ENCODE measurements at regions not wholly inside any gene's neighbourhood (a gene's known extent, or its start where the extent isn't known, plus 50 kb on each side); places are given as distances from the start of the nearest gene placed in this dataset.
"Not testable (repeated sequence)": the region's sequence is repeated elsewhere in the genome, so short reads cannot be mapped to it uniquely, and the experiment has no call there.

DNA sequence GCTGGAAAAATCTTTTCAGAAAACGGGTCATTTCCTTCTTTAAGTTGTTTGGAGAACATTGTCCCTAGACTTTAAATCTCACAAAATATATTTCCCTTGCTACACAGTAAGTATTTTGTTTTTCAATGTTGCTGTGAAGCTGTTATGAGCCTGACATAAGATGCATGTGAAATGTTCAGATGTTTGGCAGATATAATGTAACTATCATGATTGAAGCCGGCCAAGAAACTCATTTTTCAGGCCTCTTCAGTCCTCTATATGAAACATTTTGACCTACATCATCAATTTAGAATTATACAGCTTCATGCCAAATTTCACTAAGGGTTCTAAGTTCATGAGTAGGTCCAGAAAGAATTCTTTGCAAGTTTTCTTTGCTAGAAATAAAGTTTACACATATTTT lies 133.8 kb downstream of the JRKL start:
- DNase-seq = no peak

- no peak for DNase-seq
Observed at GRCh38 chr11:96524475-96524874, 134.7 kb downstream of the JRKL start.

DNA sequence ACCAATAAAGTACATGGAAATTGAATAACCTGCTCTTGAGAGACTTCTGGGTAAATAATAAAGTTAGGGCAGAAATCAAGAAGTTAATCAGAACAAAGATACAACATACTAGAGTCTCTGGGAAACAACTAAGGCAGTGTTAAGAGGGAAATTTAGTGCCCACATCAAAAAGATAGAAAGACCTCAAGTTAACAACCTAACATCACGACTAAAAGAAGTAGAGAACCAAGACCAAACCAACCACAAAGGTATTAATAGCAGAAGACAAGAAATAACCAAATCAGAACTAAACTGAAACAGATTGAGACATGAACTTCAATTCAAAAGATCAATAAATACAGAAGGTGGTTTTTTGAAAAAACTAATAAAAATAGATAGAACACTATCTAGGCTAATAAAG lies 140.7 kb downstream of the JRKL start:
- no peak for DNase-seq

DNA sequence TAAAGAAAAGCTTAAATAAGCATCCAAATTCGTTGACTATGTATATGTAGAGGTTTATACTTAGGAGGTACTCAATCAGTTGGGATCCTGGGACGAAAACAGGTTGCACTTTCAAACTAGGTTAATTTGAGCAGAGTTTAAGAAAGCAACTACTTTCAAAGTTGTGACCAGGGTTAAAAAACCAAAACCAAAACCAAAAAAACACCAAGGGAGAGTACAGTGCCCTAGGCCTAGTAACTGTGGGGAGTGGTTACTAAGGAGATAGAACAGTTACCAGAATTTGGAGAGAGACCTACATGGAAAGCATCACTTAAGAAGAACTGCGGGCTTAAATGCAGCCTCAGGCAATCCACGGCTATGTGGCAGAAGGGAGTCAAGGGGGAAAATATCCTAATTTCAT lies 148.3 kb downstream of the JRKL start:
- no peak for DNase-seq

DNA sequence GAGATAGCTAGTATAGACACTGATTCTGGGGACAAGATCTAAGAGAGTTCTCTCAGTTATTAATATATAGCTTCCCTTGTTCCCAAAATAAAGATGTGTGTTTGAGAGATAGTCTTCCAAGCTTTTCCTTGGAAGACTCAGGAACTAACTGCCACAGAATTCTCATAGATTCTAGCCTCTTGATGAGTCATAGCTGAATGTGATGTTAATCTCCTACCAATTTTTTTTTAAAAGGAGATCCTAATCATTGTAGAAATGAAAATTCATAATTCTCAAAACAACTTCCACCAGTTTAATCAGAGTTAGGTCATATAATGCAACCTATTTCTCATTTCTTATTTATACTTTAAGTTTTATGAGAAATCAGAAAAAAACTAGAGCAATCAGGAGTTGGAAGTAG lies 148.8 kb downstream of the JRKL start:
- no peak for DNase-seq

DNA sequence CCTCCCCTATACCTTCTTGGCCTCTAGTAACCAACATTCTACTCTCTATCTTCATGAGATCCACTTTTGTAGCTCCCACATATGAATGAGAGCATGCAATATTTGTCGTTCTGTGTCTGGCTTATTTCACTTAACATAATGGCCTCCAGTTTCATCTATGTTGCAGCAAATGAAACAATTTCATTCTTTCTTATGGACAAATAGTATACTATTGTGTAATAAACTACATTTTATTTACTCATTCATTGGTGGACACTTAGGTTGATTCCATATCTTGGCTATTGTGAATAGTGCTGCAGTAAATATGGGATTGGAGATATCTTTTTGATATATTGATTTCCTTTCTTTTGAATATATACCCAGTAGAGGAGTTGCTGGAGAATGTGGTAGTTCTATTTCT lies 151.1 kb downstream of the JRKL start:
- no peak for DNase-seq

DNA sequence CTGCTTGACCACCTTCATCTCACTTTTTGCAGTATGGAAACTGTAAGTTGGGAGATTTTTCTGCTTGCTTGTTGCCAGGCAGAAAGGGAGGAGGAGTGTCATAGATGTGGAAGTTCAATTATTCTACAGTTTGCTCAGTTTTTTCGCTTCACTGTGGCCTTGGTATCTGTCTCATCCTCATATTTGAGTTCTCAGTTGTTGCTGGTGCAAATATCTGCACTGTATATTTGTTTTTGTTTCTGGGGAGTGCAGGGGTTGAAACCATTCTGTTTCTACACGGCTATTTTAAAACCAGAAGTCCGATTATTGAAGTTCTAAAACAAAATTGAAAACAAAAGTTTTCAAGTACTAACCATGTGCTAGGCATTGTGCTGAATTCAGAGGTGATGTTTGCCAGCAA lies 153.4 kb downstream of the JRKL start:
- DNase-seq = no peak

GRCh38 chr11:96545192-96545591 lies 155.4 kb downstream of the JRKL start:
- not testable (repeated sequence) for DNase-seq

- no peak for DNase-seq
Observed at GRCh38 chr11:96551136-96551535, 161.3 kb downstream of the JRKL start.

DNA sequence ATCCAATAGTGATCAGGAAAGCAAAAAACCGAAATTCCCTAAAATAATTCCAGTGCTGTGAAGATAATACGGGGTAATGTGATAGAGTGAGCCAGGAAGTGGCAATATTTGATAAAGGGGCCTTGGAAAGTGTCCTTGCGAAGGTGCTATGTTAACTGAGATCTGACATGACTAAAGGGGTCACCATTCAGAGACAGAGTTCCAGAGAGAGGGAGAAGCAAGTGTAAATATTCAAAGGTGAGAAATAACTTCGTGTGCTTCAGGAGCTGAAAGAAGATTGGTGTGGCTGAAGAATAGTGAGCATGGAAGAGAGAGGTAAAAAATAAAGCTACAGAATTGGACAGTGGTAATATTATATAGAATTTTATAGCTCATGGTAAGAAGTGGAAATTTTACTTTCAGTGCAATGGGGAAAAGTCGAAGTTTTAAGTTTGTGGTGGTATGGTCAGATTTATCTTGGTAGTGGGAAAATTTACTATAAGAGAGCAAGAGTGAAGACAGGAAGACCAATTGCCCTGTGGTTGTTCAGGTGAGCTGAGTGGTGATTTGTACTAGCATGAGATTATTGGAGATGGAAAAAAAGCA lies 164.5 kb downstream of the JRKL start:
- no peak for DNase-seq

GRCh38 chr11:96555826-96556225 lies 166.0 kb downstream of the JRKL start:
- not testable (repeated sequence) for DNase-seq

DNA sequence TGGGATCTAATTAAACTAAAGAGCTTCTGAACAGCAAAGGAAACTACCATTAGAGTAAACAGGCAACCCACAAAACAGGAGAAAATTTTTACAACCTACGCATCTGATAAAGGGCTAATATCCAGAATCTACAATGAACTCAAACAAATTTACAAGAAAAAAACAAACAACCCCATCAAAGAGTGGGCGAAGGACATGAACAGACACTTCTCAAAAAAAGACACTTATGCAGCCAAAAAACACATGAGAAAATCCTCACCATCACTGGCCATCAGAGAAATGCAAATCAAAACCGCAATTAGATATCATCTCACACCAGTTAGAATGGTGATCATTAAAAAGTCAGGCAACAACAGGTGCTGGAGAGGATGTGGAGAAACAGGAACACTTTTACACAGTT lies 170.9 kb downstream of the JRKL start:
- not testable (repeated sequence) for DNase-seq

- DNase-seq = no peak
Observed at GRCh38 chr11:96567176-96567575, 177.4 kb downstream of the JRKL start.

DNA sequence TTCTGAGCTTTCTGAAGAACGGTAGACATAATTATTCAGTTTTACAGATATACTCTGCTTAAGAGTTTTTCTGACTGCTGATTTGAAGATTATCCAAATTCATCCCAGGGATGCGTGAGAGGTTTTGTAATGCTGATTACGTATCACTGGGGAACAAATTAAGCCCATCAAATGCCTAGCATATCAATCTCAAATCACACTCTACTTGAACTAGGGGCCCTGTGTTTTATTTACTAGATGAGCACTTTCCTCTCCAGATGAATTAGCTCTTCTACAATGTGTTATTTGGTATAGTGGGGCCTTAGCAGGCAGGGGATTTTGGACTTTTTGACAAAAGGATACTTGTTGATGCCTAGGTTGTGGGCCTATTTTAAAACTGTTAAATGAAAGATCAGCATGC lies 177.9 kb downstream of the JRKL start:
- no peak for DNase-seq

DNA sequence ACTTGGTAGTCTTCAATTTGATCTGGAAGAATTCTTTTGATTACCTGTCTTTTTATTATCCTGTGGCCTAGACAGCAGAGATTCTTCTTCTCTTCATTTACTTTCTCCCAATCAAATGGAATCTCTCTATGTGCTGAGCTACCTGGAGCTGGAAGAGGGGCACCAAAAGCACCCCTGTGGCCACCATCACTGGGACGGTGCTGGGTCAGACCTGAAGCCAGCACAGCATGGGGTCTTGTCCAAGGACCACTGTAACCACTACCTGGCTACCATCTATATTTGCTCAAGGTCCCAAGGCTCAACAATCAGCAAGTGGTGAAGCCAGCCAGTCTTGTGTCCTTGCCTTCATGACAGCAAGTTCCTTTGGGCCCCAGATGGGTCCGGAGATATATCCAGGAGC lies 186.6 kb downstream of the JRKL start:
- DNase-seq = no peak

DNA sequence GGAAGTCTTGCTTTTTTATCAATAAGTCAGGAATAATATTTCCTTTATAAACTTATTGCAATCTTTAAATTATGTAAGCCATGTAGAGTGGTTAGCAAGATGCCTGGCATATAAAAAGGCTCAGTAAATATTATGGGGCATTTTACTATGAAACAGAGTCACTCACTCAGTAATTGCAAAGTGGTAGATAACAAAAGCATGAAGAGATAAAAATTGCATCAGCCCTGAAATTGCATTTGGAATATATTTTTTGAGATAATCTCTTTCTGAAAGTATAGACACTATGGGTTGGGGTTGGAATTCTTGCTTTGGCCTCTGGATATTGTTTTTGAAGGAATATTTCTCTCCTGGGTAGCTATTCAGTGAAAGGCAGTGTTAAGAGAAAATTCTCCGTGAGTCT lies 188.6 kb downstream of the JRKL start:
- DNase-seq = no peak

DNA sequence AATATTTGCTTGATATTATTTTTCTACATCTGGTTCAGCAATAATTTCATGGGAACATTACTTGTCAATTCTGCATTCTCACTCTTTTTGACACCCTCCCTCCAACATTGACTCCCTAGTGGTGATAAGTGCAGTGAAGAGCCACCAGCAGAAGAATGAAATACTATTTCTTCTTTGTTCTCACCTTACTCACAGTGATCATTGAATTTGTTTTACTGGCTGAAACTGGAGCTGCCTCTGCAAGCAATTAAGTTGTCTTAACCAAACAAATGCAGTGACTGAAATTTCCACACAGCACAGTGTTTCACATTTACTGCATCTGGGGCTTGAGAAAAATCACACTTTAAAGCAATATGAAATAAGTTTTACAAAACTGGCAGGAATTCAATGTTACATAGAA lies 189.8 kb downstream of the JRKL start:
- DNase-seq = no peak

DNA sequence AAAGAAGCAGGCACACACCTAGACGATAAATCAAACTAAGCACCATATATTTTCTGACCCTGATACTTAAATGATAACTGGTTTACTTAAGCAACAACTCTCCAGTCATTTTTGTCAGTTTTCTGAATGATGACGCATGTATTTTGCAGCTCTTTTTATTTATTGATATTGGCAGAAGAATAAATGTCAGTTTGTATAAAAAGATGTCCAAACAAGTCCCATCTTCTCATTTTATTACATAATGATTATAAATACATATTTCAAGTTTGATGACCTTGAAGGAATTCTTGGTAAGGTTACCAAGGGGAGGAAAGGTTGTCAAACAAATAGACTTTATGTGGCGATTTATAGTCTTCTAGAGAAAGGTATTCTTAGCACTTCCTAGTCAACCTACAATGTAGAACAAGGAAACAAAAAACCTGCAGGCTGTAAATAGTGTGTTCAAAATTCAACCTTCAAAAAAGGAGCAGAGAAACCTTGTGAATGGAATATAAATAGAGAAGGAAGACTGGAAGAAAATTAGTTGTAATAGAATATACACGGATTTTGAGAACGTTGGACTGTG lies 190.7 kb downstream of the JRKL start:
- no peak for DNase-seq

GRCh38 chr11:96585944-96586880 lies 196.4 kb downstream of the JRKL start:
- DNase-seq = not testable (repeated sequence)

DNA sequence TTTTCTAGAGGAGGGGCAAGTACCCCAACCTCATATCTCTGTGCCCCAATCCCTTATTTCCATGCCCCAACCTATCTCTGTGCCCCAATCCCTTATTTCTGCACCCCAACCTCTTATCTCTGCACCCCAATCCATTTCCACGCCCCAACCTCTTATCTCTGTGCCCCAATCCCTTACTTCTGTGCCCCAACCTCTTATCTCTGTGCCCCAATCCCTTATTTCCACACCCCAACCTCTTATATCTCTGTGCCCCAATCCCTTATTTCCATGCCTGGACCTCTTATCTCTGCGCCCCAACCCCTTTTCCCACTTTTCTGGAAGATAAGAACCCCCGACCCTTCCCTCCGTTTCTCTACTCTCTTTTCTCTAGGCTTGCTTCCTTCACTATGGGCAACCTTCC lies 199.0 kb downstream of the JRKL start:
- not testable (repeated sequence) for DNase-seq

GRCh38 chr11:96595011-96595410 lies 205.2 kb downstream of the JRKL start:
- DNase-seq = no peak

DNA sequence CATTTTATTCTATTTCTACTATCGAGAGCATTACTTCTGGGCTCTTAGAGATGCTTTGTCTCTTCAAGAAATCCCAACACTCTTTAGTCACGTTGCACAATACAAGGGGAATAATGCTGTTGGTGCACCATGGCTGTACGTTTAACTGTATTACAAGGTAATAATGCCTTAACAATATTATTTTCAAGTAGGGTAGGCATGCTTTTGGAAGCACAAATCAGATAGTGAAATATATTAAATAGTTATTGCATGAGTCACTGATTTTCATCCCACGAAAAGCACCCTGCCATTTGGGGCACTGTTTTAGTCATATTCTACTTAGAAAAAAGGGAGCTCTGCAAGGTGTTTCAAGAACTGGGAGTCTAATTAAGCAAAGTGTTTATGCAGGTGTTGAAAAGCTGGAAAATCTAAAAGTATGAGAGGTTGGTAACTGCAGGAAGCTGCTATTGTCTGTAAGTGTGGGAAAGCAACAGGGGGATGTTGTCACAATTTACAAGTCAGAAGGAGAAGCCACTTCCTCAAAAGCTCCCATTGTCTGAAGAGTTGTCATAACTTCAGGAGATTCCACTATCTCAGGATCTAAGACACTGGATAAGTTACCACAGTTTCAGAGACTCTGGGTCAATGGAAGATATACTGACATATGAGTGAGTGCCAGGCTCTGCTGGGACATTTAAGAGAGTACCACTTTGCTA lies 218.2 kb downstream of the JRKL start:
- DNase-seq = no peak

DNA sequence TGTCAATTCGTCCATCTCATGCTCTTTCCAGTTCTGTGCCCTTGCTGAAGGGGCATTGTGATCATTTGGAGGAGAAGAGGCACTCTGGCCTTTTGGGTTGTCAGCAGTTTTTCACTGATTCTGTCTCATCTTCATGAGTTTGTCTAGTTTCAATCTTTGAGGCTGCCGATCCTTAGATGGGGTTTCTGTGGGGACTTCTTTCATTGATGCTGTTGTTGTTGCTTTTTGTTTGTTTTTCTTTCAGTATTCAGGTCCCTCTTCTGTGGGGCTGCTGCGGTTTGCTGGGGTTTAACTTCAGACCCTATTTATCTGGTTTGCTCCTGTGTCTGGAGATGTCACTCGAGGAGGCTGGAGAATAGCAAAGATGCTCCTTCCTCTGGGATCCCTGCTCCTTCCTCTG lies 224.3 kb downstream of the JRKL start:
- DNase-seq = no peak

DNA sequence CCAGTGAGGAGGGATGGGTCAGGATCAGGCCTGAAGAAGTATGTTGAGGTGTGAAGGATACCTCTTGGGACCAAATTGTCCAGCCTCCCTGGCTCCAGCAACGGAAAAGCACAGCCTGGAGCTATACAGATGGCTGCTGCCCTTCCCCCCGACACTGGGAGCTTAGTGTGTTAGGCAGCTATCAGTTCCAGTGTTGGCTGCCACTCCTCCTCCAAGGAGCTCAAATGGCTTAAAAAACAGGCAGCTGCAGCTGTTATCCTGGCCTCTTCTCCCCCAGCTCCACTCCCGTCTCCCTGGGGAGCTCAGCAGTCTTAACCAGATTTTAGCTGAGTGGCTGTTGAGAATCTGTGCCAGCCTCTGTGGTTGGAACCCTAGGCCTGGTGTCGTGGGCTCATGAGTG lies 225.0 kb downstream of the JRKL start:
- DNase-seq = no peak

All from activated CD4-positive, alpha-beta T cell treated with anti-CD3 and anti-CD28 coated beads, Interleukin-2, amount 50 U/mL, for 16 hours (primary cell).